ENCODE measurements at regions not wholly inside any gene's neighbourhood (a gene's known extent, or its start where the extent isn't known, plus 50 kb on each side); places are given as distances from the start of the nearest gene placed in this dataset.

DNA sequence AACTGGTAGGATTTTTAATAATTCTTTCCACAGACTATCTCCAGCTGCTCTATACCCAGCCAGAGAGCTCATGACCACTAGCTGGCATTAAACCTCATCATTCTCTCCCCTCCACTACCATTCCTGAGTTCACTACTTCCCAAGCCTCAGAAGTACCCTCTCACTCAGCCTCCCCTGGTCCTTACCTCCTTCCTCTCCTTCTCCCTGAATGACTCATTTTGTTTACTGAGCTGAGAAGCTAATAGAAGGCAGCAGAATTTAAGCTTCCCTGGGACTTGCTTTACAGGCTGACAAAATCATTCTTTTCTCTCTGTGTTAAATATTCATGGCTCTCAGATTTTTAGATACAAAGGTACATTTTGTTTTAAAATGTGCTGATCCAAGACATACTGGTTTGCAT, 305.4 kb downstream of the TLR4 start:
- DNase-seq, result peak; percentile 11
- Histone ChIP-seq H3K4me3 (ENCODE audit: low read depth, low read length) (no peak overlapping the region), H3K27me3 (ENCODE audit: insufficient read depth, low read depth, severe bottlenecking) (no peaks in the 10 kb centered on the region), H3K36me3 (no peaks in the 10 kb centered on the region), H3K9me3 (ENCODE audit: severe bottlenecking) (no peaks in the 10 kb centered on the region), H3K27ac (no peak overlapping the region; the same call in 1 of the 2 replicates)
- TF ChIP-seq, protein P1, sequence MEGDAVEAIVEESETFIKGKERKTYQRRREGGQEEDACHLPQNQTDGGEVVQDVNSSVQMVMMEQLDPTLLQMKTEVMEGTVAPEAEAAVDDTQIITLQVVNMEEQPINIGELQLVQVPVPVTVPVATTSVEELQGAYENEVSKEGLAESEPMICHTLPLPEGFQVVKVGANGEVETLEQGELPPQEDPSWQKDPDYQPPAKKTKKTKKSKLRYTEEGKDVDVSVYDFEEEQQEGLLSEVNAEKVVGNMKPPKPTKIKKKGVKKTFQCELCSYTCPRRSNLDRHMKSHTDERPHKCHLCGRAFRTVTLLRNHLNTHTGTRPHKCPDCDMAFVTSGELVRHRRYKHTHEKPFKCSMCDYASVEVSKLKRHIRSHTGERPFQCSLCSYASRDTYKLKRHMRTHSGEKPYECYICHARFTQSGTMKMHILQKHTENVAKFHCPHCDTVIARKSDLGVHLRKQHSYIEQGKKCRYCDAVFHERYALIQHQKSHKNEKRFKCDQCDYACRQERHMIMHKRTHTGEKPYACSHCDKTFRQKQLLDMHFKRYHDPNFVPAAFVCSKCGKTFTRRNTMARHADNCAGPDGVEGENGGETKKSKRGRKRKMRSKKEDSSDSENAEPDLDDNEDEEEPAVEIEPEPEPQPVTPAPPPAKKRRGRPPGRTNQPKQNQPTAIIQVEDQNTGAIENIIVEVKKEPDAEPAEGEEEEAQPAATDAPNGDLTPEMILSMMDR (IDR thresholded peaks at IDR 0.05; ENCODE audit: low read depth, low read length), result no peak

DNA sequence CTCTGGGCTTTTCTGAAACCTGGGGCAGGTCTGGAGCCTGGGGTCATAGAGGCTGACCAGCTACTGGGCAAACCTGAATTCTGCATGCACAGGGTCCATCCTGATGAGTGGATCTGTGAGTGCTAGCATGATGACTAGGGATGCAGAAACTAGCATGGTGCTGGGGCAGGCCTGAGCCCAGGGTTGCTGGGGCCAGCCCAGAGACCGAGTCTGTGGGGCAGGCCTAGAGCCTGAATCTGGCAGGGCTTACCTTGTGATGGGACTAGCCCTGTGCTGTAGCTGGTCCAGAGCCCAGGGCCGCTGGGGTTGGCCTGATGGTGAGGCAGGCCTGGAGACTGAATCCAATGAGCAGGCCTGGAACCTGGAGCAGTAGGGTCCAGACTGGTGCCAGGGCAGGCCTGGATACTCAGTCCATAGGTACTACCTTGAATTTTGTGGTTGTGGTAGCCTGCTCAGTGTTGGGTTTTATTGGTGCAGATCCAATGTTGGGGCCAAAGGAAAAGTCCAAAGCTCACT, 313.5 kb downstream of the TLR4 start:
- H3K4me3 ChIP-seq (ENCODE audit: low read depth, low read length), result no peak overlapping the region
- no peak for DNase-seq
- no peak overlapping the region for H3K27ac ChIP-seq
- TF ChIP-seq, protein P1 (IDR thresholded peaks at IDR 0.05; ENCODE audit: low read depth, low read length), result no peak
- H3K36me3 ChIP-seq, result no peaks in the 10 kb centered on the region
- H3K27me3 ChIP-seq (ENCODE audit: insufficient read depth, low read depth, severe bottlenecking), result no peaks in the 10 kb centered on the region
- no peaks in the 10 kb centered on the region for H3K9me3 ChIP-seq (ENCODE audit: severe bottlenecking)

DNA sequence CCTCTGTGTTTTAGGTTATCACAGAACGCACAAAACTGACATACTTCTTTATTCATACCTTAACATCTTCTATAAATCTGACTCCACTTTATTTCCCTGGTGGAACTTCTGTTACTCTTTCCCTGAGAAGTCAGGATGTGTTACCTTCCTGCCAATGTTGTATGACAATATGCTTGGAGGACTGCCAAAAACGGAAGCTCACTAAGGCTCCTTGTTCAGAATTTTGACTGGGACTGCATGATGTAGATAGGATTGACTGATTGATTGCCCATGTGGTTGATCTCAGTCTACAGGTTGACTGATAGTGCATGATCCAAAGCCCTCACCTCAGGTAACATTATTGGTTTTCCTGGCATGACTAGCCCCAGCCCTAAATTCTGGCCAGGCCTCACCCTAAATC, 319.4 kb downstream of the TLR4 start:
- no peak for DNase-seq
- Histone ChIP-seq H3K27ac (no peak overlapping the region), H3K27me3 (ENCODE audit: insufficient read depth, low read depth, severe bottlenecking) (no peaks in the 10 kb centered on the region), H3K4me3 (ENCODE audit: low read depth, low read length) (no peak overlapping the region), H3K36me3 (no peaks in the 10 kb centered on the region), H3K9me3 (ENCODE audit: severe bottlenecking) (peaks cover 2% of the 10 kb centered on the region)
- TF ChIP-seq, protein P1 (IDR thresholded peaks at IDR 0.05; ENCODE audit: low read depth, low read length), result no peak

DNA sequence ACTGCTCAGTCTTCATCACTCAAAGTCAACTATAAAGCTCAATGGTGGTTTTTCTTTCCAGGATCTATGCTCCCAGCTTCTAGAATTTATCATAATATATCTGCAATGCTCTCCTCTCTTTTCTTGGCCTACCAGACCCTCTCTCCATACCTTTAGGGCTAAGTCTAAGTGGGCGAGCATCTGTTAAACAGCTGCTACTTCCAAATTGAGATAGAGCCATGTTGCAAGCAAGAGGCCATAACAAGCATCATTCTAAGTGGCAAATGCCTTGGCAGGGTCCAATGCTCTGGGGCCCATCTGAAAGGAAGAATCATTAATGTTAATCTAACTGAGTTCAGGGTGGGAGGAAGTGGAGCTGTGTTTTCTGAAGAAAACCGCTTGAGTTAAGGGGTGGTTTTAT, 324.0 kb downstream of the TLR4 start:
- peaks cover 2% of the 10 kb centered on the region for H3K9me3 ChIP-seq (ENCODE audit: severe bottlenecking)
- H3K4me3 ChIP-seq (ENCODE audit: low read depth, low read length), result no peak overlapping the region
- H3K36me3 ChIP-seq, result no peaks in the 10 kb centered on the region
- no peaks in the 10 kb centered on the region for H3K27me3 ChIP-seq (ENCODE audit: insufficient read depth, low read depth, severe bottlenecking)
- DNase-seq, result no peak
- no peak overlapping the region for H3K27ac ChIP-seq
- TF ChIP-seq, protein P1 (IDR thresholded peaks at IDR 0.05; ENCODE audit: low read depth, low read length), result no peak

DNA sequence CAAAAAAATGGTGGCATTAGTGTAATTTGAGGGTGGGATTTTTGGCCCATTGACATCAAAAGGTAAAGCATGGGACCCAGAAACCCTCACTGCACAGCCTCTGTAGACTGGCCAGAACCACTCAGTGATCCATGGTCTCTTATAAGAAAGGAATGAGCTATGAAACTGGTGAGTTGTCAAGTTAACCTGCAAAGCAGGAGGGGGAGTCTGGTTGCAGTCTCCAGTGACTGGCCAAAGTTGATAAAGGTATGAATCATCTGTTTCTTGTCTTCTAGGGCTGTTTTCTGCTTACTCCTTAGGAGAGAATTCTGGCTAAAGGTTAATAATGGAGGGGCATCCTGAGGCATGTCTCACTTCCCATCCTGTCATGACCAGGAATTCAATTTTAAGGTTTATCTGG, 325.2 kb downstream of the TLR4 start:
- Histone ChIP-seq H3K36me3 (no peaks in the 10 kb centered on the region), H3K9me3 (ENCODE audit: severe bottlenecking) (peaks cover 2% of the 10 kb centered on the region), H3K27ac (no peak overlapping the region), H3K4me3 (ENCODE audit: low read depth, low read length) (no peak overlapping the region), H3K27me3 (ENCODE audit: insufficient read depth, low read depth, severe bottlenecking) (no peaks in the 10 kb centered on the region)
- TF ChIP-seq, protein P1 (IDR thresholded peaks at IDR 0.05; ENCODE audit: low read depth, low read length), result no peak
- DNase-seq, result no peak

DNA sequence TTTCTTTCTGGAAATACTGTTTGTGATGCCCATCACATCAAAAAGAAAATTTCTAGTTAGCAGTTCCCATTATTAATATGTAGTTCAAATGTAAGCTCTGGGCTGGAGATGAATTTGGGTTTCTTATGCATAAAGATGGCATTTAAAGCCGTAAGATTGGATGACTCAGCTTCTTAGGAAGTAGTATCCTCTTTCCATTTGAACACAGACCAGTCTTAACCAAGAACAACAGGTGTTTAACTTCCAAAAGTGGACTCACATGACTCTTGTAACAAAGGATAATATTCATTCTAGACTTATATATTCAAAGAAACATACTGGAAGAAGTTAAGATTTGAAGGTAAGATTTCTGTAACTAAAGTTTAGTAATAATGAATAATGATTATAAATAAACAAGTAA, 330.5 kb downstream of the TLR4 start:
- no peak overlapping the region for H3K27ac ChIP-seq
- H3K9me3 ChIP-seq (ENCODE audit: severe bottlenecking), result no peaks in the 10 kb centered on the region
- DNase-seq, result no peak
- H3K27me3 ChIP-seq (ENCODE audit: insufficient read depth, low read depth, severe bottlenecking), result no peaks in the 10 kb centered on the region
- TF ChIP-seq, protein P1 (IDR thresholded peaks at IDR 0.05; ENCODE audit: low read depth, low read length), result no peak
- no peak overlapping the region for H3K4me3 ChIP-seq (ENCODE audit: low read depth, low read length)
- no peaks in the 10 kb centered on the region for H3K36me3 ChIP-seq

Data from WERI-Rb-1 (cell line).